Central memory CD8-positive, alpha-beta T cell (primary cell): ENCODE measurements at regions not wholly inside any gene's neighbourhood (a gene's known extent, or its start where the extent isn't known, plus 50 kb on each side); places are given as distances from the start of the nearest gene placed in this dataset.

ENCODE experiments used
- ATAC-seq: fragments of 150-1000 bp; cut with Tn5 transposase; replicated peaks from 2 replicates; pipeline ENCODE4 v1.10.0; 2022; ENCODE audit warnings: mild to moderate bottlenecking, moderate FRiP score, moderate number of reproducible peaks; ENCODE audit not compliant: poor library complexity, severe bottlenecking; ENCODE audit errors: extremely low read depth
- DNase-seq, 2 donors: peaks; one replicate each; pipeline ENCODE4 v3.0.0; 2021; ENCODE audit warnings: low spot score in 2 of 2
- H3K27ac Mint-ChIP-seq: one replicate; pipeline ENCODE4 v1.8.0; 2022; ENCODE audit warnings: low read depth, mild to moderate bottlenecking, moderate library complexity, mixed read lengths
- H3K27me3 Mint-ChIP-seq: one replicate; pipeline ENCODE4 v1.8.0; 2022; ENCODE audit warnings: mixed read lengths
- H3K36me3 Mint-ChIP-seq: one replicate; pipeline ENCODE4 v1.8.0; 2022; ENCODE audit warnings: mild to moderate bottlenecking, moderate library complexity, mixed read lengths; ENCODE audit not compliant: insufficient read depth
- H3K4me1 Mint-ChIP-seq: one replicate; pipeline ENCODE4 v1.8.0; 2022; ENCODE audit warnings: mixed read lengths
- H3K4me3 Mint-ChIP-seq: one replicate; pipeline ENCODE4 v1.8.0; 2022; ENCODE audit warnings: mild to moderate bottlenecking, moderate library complexity, mixed read lengths
- H3K9me3 Mint-ChIP-seq: one replicate; pipeline ENCODE4 v1.8.0; 2022; ENCODE audit warnings: mixed read lengths

- H3K27ac Mint-ChIP-seq, result no peak overlapping the region
- no peak overlapping the region for H3K4me3 Mint-ChIP-seq
- DNase-seq (no peak), ATAC-seq (no peak)
- H3K9me3 Mint-ChIP-seq, result peaks cover 45% of the 10 kb centered on the region
- H3K36me3 Mint-ChIP-seq, result no peaks in the 10 kb centered on the region
- peaks cover 25% of the 10 kb centered on the region for H3K27me3 Mint-ChIP-seq
- no peaks in the 10 kb centered on the region for H3K4me1 Mint-ChIP-seq
Measured at GRCh38 chr5:110219769-110220168, 506.7 kb downstream of the TMEM232 start.

DNA sequence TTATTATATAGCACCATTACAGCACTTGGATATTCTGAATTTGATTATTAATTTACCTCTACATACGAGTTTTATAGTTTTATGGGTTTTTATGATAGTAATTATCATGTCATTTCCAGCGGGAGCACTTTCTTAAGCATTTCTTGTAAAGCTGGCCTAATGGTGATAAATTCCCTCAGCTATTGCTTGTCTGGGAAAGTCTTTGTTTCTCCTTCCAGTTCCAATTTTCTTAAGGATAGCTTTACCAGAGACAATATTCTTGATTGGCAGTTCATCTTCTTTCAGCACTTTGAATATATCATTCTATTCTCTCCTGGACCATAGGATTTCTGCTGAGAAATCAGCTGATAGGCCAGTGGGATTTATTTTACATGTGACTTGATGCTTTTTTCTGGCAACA is 505.4 kb downstream of the TMEM232 start:
- no peaks in the 10 kb centered on the region for H3K36me3 Mint-ChIP-seq

GRCh38 chr5:110224050-110224449 is 502.4 kb downstream of the TMEM232 start:
- Mint-ChIP-seq H3K27ac (no peak overlapping the region), H3K4me3 (no peak overlapping the region), H3K36me3 (no peaks in the 10 kb centered on the region), H3K9me3 (peaks cover 25% of the 10 kb centered on the region), H3K27me3 (peaks cover 6% of the 10 kb centered on the region), H3K4me1 (no peaks in the 10 kb centered on the region)
- no peak for ATAC-seq
- no peak for DNase-seq

More for the DNA sequence above, 505.4 kb downstream of the TMEM232 start:
- H3K9me3 Mint-ChIP-seq, result peaks cover 43% of the 10 kb centered on the region
- H3K27ac Mint-ChIP-seq, result no peak overlapping the region
- H3K4me1 Mint-ChIP-seq, result no peaks in the 10 kb centered on the region
- ATAC-seq (no peak), DNase-seq (no peak)
- H3K27me3 Mint-ChIP-seq, result peaks cover 25% of the 10 kb centered on the region
- H3K4me3 Mint-ChIP-seq, result no peak overlapping the region

DNA sequence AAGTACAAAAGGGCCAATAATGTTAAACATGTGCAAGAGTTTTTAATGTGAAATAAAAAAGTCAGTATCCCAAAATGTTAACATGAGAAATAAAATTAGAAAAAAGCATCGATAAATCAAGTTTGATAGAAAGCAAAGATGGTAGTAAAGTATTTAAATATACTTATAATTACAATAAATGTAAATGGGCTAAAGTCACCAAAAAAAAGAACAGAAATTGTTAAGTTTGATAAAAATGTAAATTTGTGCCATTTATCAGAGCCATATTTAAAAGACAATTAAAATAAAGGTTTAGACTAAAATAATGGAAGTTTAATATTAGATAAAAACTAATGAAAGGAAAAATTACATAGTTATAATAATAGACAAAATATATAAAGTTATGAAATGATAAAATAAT is 500.5 kb downstream of the TMEM232 start:
- H3K4me3 Mint-ChIP-seq, result no peak overlapping the region
- peaks cover 38% of the 10 kb centered on the region for H3K9me3 Mint-ChIP-seq
- H3K27me3 Mint-ChIP-seq, result no peaks in the 10 kb centered on the region
- no peaks in the 10 kb centered on the region for H3K4me1 Mint-ChIP-seq
- H3K27ac Mint-ChIP-seq, result no peak overlapping the region
- DNase-seq (no peak), ATAC-seq (no peak)
- H3K36me3 Mint-ChIP-seq, result no peaks in the 10 kb centered on the region

DNA sequence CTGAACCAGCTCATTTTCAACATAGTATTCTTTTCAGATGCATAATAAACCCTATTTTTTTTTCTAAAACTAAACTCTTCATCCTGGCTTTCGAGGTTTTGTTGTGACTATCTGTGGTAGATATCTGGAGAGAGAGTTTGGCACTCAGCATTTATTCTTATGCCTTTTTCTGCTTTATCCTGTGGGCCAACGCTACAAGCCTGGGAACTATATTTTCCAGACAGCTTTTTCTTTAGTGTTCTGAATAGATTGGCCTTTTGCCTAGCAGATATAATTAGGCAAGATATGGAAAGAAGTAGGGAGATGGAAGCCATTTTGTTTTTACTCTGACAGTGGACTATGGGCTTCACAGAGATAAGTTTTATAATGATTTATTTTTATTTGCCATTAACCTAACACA is 486.7 kb downstream of the TMEM232 start:
- no peak overlapping the region for H3K27ac Mint-ChIP-seq
- no peaks in the 10 kb centered on the region for H3K36me3 Mint-ChIP-seq
- H3K27me3 Mint-ChIP-seq, result no peaks in the 10 kb centered on the region
- no peaks in the 10 kb centered on the region for H3K4me1 Mint-ChIP-seq
- no peak overlapping the region for H3K4me3 Mint-ChIP-seq
- no peaks in the 10 kb centered on the region for H3K9me3 Mint-ChIP-seq
- no peak for DNase-seq
- ATAC-seq, result no peak

- no peak overlapping the region for H3K27ac Mint-ChIP-seq
- no peak for DNase-seq
- no peak overlapping the region for H3K4me3 Mint-ChIP-seq
- no peak for ATAC-seq
- H3K4me1 Mint-ChIP-seq, result no peaks in the 10 kb centered on the region
- no peaks in the 10 kb centered on the region for H3K36me3 Mint-ChIP-seq
- H3K9me3 Mint-ChIP-seq, result no peaks in the 10 kb centered on the region
- H3K27me3 Mint-ChIP-seq, result no peaks in the 10 kb centered on the region
Measured at GRCh38 chr5:110242950-110243349, 483.5 kb downstream of the TMEM232 start.

DNA sequence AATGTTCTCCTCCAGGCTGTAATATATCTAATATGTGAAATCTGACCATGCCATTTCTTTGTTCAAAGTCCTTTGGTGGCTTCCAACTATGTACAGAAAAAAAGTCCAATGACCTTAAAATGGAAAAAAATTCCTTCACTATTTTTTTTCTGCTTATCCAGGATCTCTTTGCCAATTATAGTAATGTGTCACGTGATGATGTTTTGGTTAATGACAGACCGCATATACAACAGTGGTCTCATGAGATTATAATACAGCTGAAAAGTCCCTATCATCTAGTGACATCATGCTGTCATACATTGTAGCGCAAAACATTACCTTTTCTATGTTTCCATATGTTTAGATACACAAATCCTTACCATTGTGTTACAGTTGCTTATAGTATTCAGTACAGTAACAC is 477.6 kb downstream of the TMEM232 start:
- H3K9me3 Mint-ChIP-seq, result no peaks in the 10 kb centered on the region
- no peak for ATAC-seq
- peaks cover 16% of the 10 kb centered on the region for H3K27me3 Mint-ChIP-seq
- H3K4me3 Mint-ChIP-seq, result no peak overlapping the region
- no peak overlapping the region for H3K27ac Mint-ChIP-seq
- no peak for DNase-seq
- H3K36me3 Mint-ChIP-seq, result no peaks in the 10 kb centered on the region
- no peaks in the 10 kb centered on the region for H3K4me1 Mint-ChIP-seq

DNA sequence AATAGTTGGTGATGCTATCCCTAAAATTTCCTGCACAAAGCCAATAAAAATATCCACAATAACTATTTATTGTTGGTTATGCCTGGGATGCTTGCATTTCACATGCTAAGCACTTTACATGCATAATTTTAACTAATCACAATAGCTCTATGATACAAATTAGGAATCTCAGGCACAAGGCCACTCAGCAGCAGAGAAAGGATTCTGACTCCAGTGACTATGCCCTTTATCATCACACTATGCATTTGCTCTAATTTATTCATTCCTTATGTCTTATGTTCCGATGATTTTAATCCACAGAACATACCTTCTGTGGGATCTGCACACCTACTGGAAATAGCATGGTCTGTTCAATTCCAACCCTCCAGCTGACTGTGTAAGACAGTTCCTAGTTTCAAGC is 476.1 kb downstream of the TMEM232 start:
- Mint-ChIP-seq H3K36me3 (no peaks in the 10 kb centered on the region), H3K4me1 (no peaks in the 10 kb centered on the region), H3K9me3 (no peaks in the 10 kb centered on the region), H3K4me3 (no peak overlapping the region), H3K27me3 (peaks cover 16% of the 10 kb centered on the region), H3K27ac (no peak overlapping the region)
- DNase-seq (no peak), ATAC-seq (no peak)

- Mint-ChIP-seq H3K36me3 (no peaks in the 10 kb centered on the region), H3K27ac (no peak overlapping the region), H3K4me1 (no peaks in the 10 kb centered on the region)
Measured at GRCh38 chr5:110250755-110251154, 475.7 kb downstream of the TMEM232 start.

DNA sequence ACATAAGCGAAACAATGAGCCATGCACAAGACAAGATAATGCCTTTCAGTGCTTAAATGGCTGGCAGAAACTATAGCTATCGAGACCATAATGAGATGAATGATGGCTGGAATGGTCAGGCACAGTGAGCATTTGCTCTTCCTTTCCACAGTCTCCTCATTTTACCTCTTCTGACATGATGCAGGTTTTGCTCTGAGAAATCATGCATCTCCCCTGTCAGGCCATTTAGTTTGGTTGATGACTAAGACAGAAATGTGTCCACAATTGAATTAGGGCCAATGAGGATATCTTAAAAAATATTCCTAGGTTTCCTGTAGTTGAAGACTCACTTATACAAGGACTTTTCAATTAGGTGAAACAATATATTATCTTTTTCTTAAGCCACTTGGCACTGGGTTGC is 475.1 kb downstream of the TMEM232 start:
- DNase-seq, result no peak
- H3K27ac Mint-ChIP-seq, result no peak overlapping the region
- peaks cover 16% of the 10 kb centered on the region for H3K27me3 Mint-ChIP-seq
- H3K4me1 Mint-ChIP-seq, result no peaks in the 10 kb centered on the region
- H3K36me3 Mint-ChIP-seq, result no peaks in the 10 kb centered on the region
- ATAC-seq, result no peak
- no peaks in the 10 kb centered on the region for H3K9me3 Mint-ChIP-seq
- H3K4me3 Mint-ChIP-seq, result no peak overlapping the region

More at GRCh38 chr5:110250755-110251154, 475.7 kb downstream of the TMEM232 start:
- ATAC-seq (no peak), DNase-seq (no peak)
- peaks cover 16% of the 10 kb centered on the region for H3K27me3 Mint-ChIP-seq
- H3K9me3 Mint-ChIP-seq, result no peaks in the 10 kb centered on the region
- no peak overlapping the region for H3K4me3 Mint-ChIP-seq

GRCh38 chr5:110255194-110255593 is 471.3 kb downstream of the TMEM232 start:
- peaks cover 16% of the 10 kb centered on the region for H3K27me3 Mint-ChIP-seq
- no peak for DNase-seq
- H3K27ac Mint-ChIP-seq, result no peak overlapping the region
- H3K9me3 Mint-ChIP-seq, result no peaks in the 10 kb centered on the region
- no peaks in the 10 kb centered on the region for H3K4me1 Mint-ChIP-seq
- no peaks in the 10 kb centered on the region for H3K36me3 Mint-ChIP-seq
- ATAC-seq, result no peak
- no peak overlapping the region for H3K4me3 Mint-ChIP-seq

DNA sequence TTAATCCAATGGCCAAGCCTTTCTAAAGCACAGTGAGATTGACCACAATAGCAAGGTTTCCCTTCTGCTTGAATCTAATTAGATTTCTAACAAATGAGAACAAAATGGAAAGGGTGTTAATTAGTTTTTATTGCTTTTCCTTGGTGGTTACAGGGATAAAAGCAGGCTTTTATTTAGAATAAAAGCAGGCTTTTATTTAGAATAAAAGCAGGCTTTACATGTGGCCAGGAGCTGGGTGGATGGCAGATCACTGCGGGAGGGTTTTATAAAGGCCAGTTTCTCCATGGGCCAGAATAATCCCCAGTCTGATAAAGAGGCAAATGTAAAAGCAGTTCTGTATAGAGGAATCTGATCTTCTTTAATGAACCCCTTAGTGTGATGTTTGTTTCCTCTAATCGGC is 470.2 kb downstream of the TMEM232 start:
- ATAC-seq, result no peak
- no peak overlapping the region for H3K27ac Mint-ChIP-seq
- no peaks in the 10 kb centered on the region for H3K9me3 Mint-ChIP-seq
- H3K36me3 Mint-ChIP-seq, result no peaks in the 10 kb centered on the region
- H3K4me1 Mint-ChIP-seq, result no peaks in the 10 kb centered on the region
- H3K27me3 Mint-ChIP-seq, result peaks cover 16% of the 10 kb centered on the region
- H3K4me3 Mint-ChIP-seq, result no peak overlapping the region
- DNase-seq, result no peak

GRCh38 chr5:110257971-110258370 is 468.5 kb downstream of the TMEM232 start:
- no peak for ATAC-seq
- Mint-ChIP-seq H3K9me3 (no peaks in the 10 kb centered on the region), H3K4me1 (no peaks in the 10 kb centered on the region), H3K36me3 (no peaks in the 10 kb centered on the region), H3K27ac (no peak overlapping the region), H3K27me3 (peaks cover 1% of the 10 kb centered on the region), H3K4me3 (no peak overlapping the region)
- no peak for DNase-seq
